Activated naive CD4-positive, alpha-beta T cell treated with anti-CD3 and anti-CD28 coated beads, Interleukin-2, amount 50 U/mL, for 24 hours (primary cell): ENCODE measurements at regions not wholly inside any gene's neighbourhood (a gene's known extent, or its start where the extent isn't known, plus 50 kb on each side); places are given as distances from the start of the nearest gene placed in this dataset.

ENCODE experiments used
- H3K27ac Mint-ChIP-seq: one replicate; pipeline ENCODE4 v1.8.0; 2021; ENCODE audit warnings: mild to moderate bottlenecking, mixed read lengths
- H3K27me3 Mint-ChIP-seq: one replicate; pipeline ENCODE4 v1.8.0; 2021; ENCODE audit warnings: mixed read lengths
- H3K36me3 Mint-ChIP-seq: one replicate; pipeline ENCODE4 v1.8.0; 2021; ENCODE audit warnings: mixed read lengths
- H3K4me1 Mint-ChIP-seq: one replicate; pipeline ENCODE4 v1.8.0; 2021; ENCODE audit warnings: mixed read lengths
- H3K4me3 Mint-ChIP-seq: one replicate; pipeline ENCODE4 v1.8.0; 2021; ENCODE audit warnings: mild to moderate bottlenecking, mixed read lengths
- H3K9me3 Mint-ChIP-seq: one replicate; pipeline ENCODE4 v1.8.0; 2021; ENCODE audit warnings: mixed read lengths

- H3K36me3 Mint-ChIP-seq = no peaks in the 10 kb centered on the region
- no peak overlapping the region for H3K27ac Mint-ChIP-seq
- H3K4me3 Mint-ChIP-seq = no peak overlapping the region
- no peaks in the 10 kb centered on the region for H3K27me3 Mint-ChIP-seq
- no peaks in the 10 kb centered on the region for H3K9me3 Mint-ChIP-seq
- no peaks in the 10 kb centered on the region for H3K4me1 Mint-ChIP-seq
Observed at GRCh38 chr2:234719116-234719716, 222.3 kb upstream of the ARL4C start.

- H3K27ac Mint-ChIP-seq = no peak overlapping the region
Observed at GRCh38 chr2:234716271-234716670, 219.4 kb upstream of the ARL4C start.

GRCh38 chr2:234715671-234716250, 218.9 kb upstream of the ARL4C start:
- H3K9me3 Mint-ChIP-seq = no peaks in the 10 kb centered on the region
- H3K27me3 Mint-ChIP-seq = no peaks in the 10 kb centered on the region
- H3K36me3 Mint-ChIP-seq = no peaks in the 10 kb centered on the region
- H3K4me3 Mint-ChIP-seq = no peak overlapping the region
- no peaks in the 10 kb centered on the region for H3K4me1 Mint-ChIP-seq
- no peak overlapping the region for H3K27ac Mint-ChIP-seq

More at GRCh38 chr2:234716271-234716670, 219.4 kb upstream of the ARL4C start:
- Mint-ChIP-seq H3K4me3 (no peak overlapping the region), H3K27me3 (no peaks in the 10 kb centered on the region), H3K36me3 (no peaks in the 10 kb centered on the region), H3K4me1 (no peaks in the 10 kb centered on the region), H3K9me3 (no peaks in the 10 kb centered on the region)

- H3K27ac Mint-ChIP-seq = no peak overlapping the region
- no peaks in the 10 kb centered on the region for H3K9me3 Mint-ChIP-seq
- no peak overlapping the region for H3K4me3 Mint-ChIP-seq
- H3K36me3 Mint-ChIP-seq = no peaks in the 10 kb centered on the region
- H3K27me3 Mint-ChIP-seq = no peaks in the 10 kb centered on the region
- no peaks in the 10 kb centered on the region for H3K4me1 Mint-ChIP-seq
Observed at GRCh38 chr2:234714711-234715110, 217.8 kb upstream of the ARL4C start.

GRCh38 chr2:234712421-234712935, 215.6 kb upstream of the ARL4C start:
- Mint-ChIP-seq H3K4me3 (no peak overlapping the region), H3K27ac (no peak overlapping the region), H3K4me1 (no peaks in the 10 kb centered on the region), H3K36me3 (no peaks in the 10 kb centered on the region), H3K9me3 (no peaks in the 10 kb centered on the region), H3K27me3 (no peaks in the 10 kb centered on the region)

- H3K36me3 Mint-ChIP-seq = no peaks in the 10 kb centered on the region
- H3K4me3 Mint-ChIP-seq = no peak overlapping the region
- H3K9me3 Mint-ChIP-seq = no peaks in the 10 kb centered on the region
- H3K27me3 Mint-ChIP-seq = peaks cover 3% of the 10 kb centered on the region
- no peaks in the 10 kb centered on the region for H3K4me1 Mint-ChIP-seq
- no peak overlapping the region for H3K27ac Mint-ChIP-seq
Observed at GRCh38 chr2:234711308-234711707, 214.4 kb upstream of the ARL4C start.

- Mint-ChIP-seq H3K27me3 (peaks cover 3% of the 10 kb centered on the region), H3K9me3 (no peaks in the 10 kb centered on the region), H3K4me1 (no peaks in the 10 kb centered on the region), H3K27ac (no peak overlapping the region), H3K36me3 (no peaks in the 10 kb centered on the region), H3K4me3 (no peak overlapping the region)
Observed at GRCh38 chr2:234710587-234710986, 213.7 kb upstream of the ARL4C start.

- H3K9me3 Mint-ChIP-seq = no peaks in the 10 kb centered on the region
- peaks cover 4% of the 10 kb centered on the region for H3K27me3 Mint-ChIP-seq
- no peaks in the 10 kb centered on the region for H3K4me1 Mint-ChIP-seq
- H3K36me3 Mint-ChIP-seq = no peaks in the 10 kb centered on the region
- H3K27ac Mint-ChIP-seq = no peak overlapping the region
- no peak overlapping the region for H3K4me3 Mint-ChIP-seq
Observed at GRCh38 chr2:234710066-234710465, 213.2 kb upstream of the ARL4C start.

- Mint-ChIP-seq H3K4me1 (no peaks in the 10 kb centered on the region), H3K4me3 (no peak overlapping the region), H3K36me3 (no peaks in the 10 kb centered on the region), H3K9me3 (no peaks in the 10 kb centered on the region), H3K27me3 (peaks cover 4% of the 10 kb centered on the region), H3K27ac (no peak overlapping the region)
Observed at GRCh38 chr2:234708717-234709116, 211.8 kb upstream of the ARL4C start.

GRCh38 chr2:234708091-234708683, 211.3 kb upstream of the ARL4C start:
- no peak overlapping the region for H3K27ac Mint-ChIP-seq
- no peaks in the 10 kb centered on the region for H3K9me3 Mint-ChIP-seq
- no peak overlapping the region for H3K4me3 Mint-ChIP-seq
- peaks cover 4% of the 10 kb centered on the region for H3K27me3 Mint-ChIP-seq
- H3K4me1 Mint-ChIP-seq = no peaks in the 10 kb centered on the region
- H3K36me3 Mint-ChIP-seq = no peaks in the 10 kb centered on the region

GRCh38 chr2:234706086-234706485, 209.2 kb upstream of the ARL4C start:
- no peak overlapping the region for H3K27ac Mint-ChIP-seq
- H3K4me1 Mint-ChIP-seq = no peaks in the 10 kb centered on the region
- H3K9me3 Mint-ChIP-seq = no peaks in the 10 kb centered on the region
- peaks cover 8% of the 10 kb centered on the region for H3K27me3 Mint-ChIP-seq
- no peaks in the 10 kb centered on the region for H3K36me3 Mint-ChIP-seq
- H3K4me3 Mint-ChIP-seq = no peak overlapping the region

- Mint-ChIP-seq H3K4me3 (no peak overlapping the region), H3K27ac (no peak overlapping the region)
Observed at GRCh38 chr2:234705108-234705507, 208.2 kb upstream of the ARL4C start.

GRCh38 chr2:234703258-234703657, 206.4 kb upstream of the ARL4C start:
- H3K27me3 Mint-ChIP-seq = peaks cover 11% of the 10 kb centered on the region
- no peaks in the 10 kb centered on the region for H3K9me3 Mint-ChIP-seq
- no peaks in the 10 kb centered on the region for H3K36me3 Mint-ChIP-seq
- H3K27ac Mint-ChIP-seq = no peak overlapping the region
- H3K4me3 Mint-ChIP-seq = no peak overlapping the region
- H3K4me1 Mint-ChIP-seq = no peaks in the 10 kb centered on the region

More at GRCh38 chr2:234705108-234705507, 208.2 kb upstream of the ARL4C start:
- H3K36me3 Mint-ChIP-seq = no peaks in the 10 kb centered on the region
- H3K9me3 Mint-ChIP-seq = no peaks in the 10 kb centered on the region
- peaks cover 8% of the 10 kb centered on the region for H3K27me3 Mint-ChIP-seq
- H3K4me1 Mint-ChIP-seq = no peaks in the 10 kb centered on the region

GRCh38 chr2:234702731-234703225, 205.9 kb upstream of the ARL4C start:
- Mint-ChIP-seq H3K27me3 (peaks cover 11% of the 10 kb centered on the region), H3K4me1 (no peaks in the 10 kb centered on the region), H3K27ac (no peak overlapping the region), H3K9me3 (no peaks in the 10 kb centered on the region), H3K36me3 (no peaks in the 10 kb centered on the region), H3K4me3 (no peak overlapping the region)

- no peaks in the 10 kb centered on the region for H3K4me1 Mint-ChIP-seq
- H3K4me3 Mint-ChIP-seq = no peak overlapping the region
- H3K27ac Mint-ChIP-seq = no peak overlapping the region
- no peaks in the 10 kb centered on the region for H3K9me3 Mint-ChIP-seq
- H3K36me3 Mint-ChIP-seq = peaks cover 2% of the 10 kb centered on the region
- H3K27me3 Mint-ChIP-seq = peaks cover 8% of the 10 kb centered on the region
Observed at GRCh38 chr2:234701841-234702240, 205.0 kb upstream of the ARL4C start.

GRCh38 chr2:234701421-234701820, 204.5 kb upstream of the ARL4C start:
- H3K27ac Mint-ChIP-seq = no peak overlapping the region
- H3K4me1 Mint-ChIP-seq = no peaks in the 10 kb centered on the region
- no peak overlapping the region for H3K4me3 Mint-ChIP-seq
- peaks cover 8% of the 10 kb centered on the region for H3K27me3 Mint-ChIP-seq
- H3K9me3 Mint-ChIP-seq = peaks cover 4% of the 10 kb centered on the region
- peaks cover 2% of the 10 kb centered on the region for H3K36me3 Mint-ChIP-seq
